OCI-LY1 (cell line): ENCODE measurements at regions not wholly inside any gene's neighbourhood (a gene's known extent, or its start where the extent isn't known, plus 50 kb on each side); places are given as distances from the start of the nearest gene placed in this dataset.

Source experiments
- CTCF ChIP-seq: fragments of 200-600 bp; sonication (generic), shearing (Covaris generic); IDR thresholded peaks from 2 replicates; pipeline ENCODE4 v1.5.1; 2017; ENCODE audit warnings: mild to moderate bottlenecking, antibody characterized with exemption, low read length, moderate library complexity, mixed read lengths
- EZH2 ChIP-seq: fragments of 200-600 bp; sonication (generic), shearing (Covaris generic); IDR thresholded peaks from 2 replicates; pipeline ENCODE4 v1.8.0; 2017; ENCODE audit warnings: borderline replicate concordance, mixed run types, mild to moderate bottlenecking, antibody characterized with exemption, low read length, moderate library complexity, mixed read lengths

- TF ChIP-seq CTCF (no peak), EZH2 (no peak)
These were observed 1246.5 kb downstream of the OTOL1 start for GRCh38 chr3:162743091-162743490.
